GM12878 (cell line): ENCODE measurements at regions not wholly inside any gene's neighbourhood (a gene's known extent, or its start where the extent isn't known, plus 50 kb on each side); places are given as distances from the start of the nearest gene placed in this dataset.

Experiments used
- ATAC-seq: fragments of 200-7000 bp; cut with Tn5 transposase; 3 replicates; pipeline ENCODE4 v1.9.1; 2020; ENCODE audit warnings: mild to moderate bottlenecking, moderate library complexity
- BruUV-seq: library from RNA; stranded (reverse); fragments of 400-500 nt; replicated peaks from 2 replicates; lab custom pipeline; 2021; lab: Mats Ljungman, UMichigan
- CTCF ChIA-PET: fragments of 300-600 bp; sonication (Branson Sonifier 250); formaldehyde crosslinking; extraction: SDS; loops from one replicate; lab custom pipeline; 2021; ENCODE audit warnings: inconsistent platforms; lab: Yijun Ruan, JAX
- POLR2A ChIA-PET: fragments of 350-600 bp; formaldehyde crosslinking; extraction: SDS; loops from one replicate; lab custom pipeline; 2021; ENCODE audit warnings: inconsistent platforms; lab: Charles Lee
- RAD21 ChIA-PET: fragments of 300-600 bp; sonication (Branson Sonifier 250); formaldehyde crosslinking; loops from one replicate; lab custom pipeline; 2023; ENCODE audit warnings: antibody characterized with exemption; ENCODE audit not compliant: unreplicated experiment; lab: Charles Lee
- SMC1A ChIA-PET: fragments of 300-600 bp; sonication (Branson Sonifier 250); formaldehyde crosslinking; loops from one replicate; lab custom pipeline; 2023; ENCODE audit not compliant: unreplicated experiment, uncharacterized antibody; lab: Charles Lee
- DNase-seq: peaks from one replicate; pipeline ENCODE4 v3.0.0-alpha.2; 2011; ENCODE audit warnings: low read depth, low spot score
- FAIRE-seq: peaks from 3 replicates; lab custom pipeline; 2011; peaks lifted over from hg19 to GRCh38; lab: Jason Lieb, UNC
- H2AFZ ChIP-seq: 2 replicates; pipeline ENCODE4 v1.6.0; 2011; ENCODE audit warnings: low read depth, low read length, control low read depth; ENCODE audit not compliant: control insufficient read depth
- H3K27ac ChIP-seq: 2 replicates; pipeline ENCODE4 v1.5.1; 2011; ENCODE audit warnings: control low read depth; ENCODE audit not compliant: control insufficient read depth, insufficient read depth
- H3K27me3 ChIP-seq, 2 experiments: replicated peaks in 1 of 2; 2 replicates each; pipeline versions ENCODE4 v1.6.0 to v1.6.1; 2011; ENCODE audit warnings: low read length in 1 of 2; ENCODE audit not compliant: control insufficient read depth in 2 of 2, insufficient read depth in 2 of 2
- H3K36me3 ChIP-seq, 2 experiments: 2 replicates each; pipeline ENCODE4 v1.5.1; 2011; ENCODE audit warnings: low read length in 1 of 2; ENCODE audit not compliant: control insufficient read depth in 2 of 2, insufficient read depth in 2 of 2
- H3K4me1 ChIP-seq: 2 replicates; pipeline ENCODE4 v1.6.1; 2011; ENCODE audit warnings: mild to moderate bottlenecking, low read length, moderate library complexity, mixed read lengths; ENCODE audit not compliant: control insufficient read depth, insufficient read depth
- H3K4me2 ChIP-seq: 2 replicates; pipeline ENCODE4 v1.6.0; 2011; ENCODE audit warnings: control low read depth; ENCODE audit not compliant: control insufficient read depth, insufficient read depth
- H3K4me3 ChIP-seq: fragments of 200-600 bp; sonication (generic); 2 replicates; pipeline ENCODE4 v1.5.1; 2016
- H3K79me2 ChIP-seq: 2 replicates; pipeline ENCODE4 v1.6.0; 2011; ENCODE audit warnings: low read length; ENCODE audit not compliant: control insufficient read depth, insufficient read depth
- H3K9ac ChIP-seq: 2 replicates; pipeline ENCODE4 v1.8.0; 2011; ENCODE audit warnings: low read length, control low read depth, mixed read lengths; ENCODE audit not compliant: control insufficient read depth, insufficient read depth
- H3K9me3 ChIP-seq: replicated peaks from 3 replicates; pipeline ENCODE4 v1.5.1; 2011; ENCODE audit warnings: mild to moderate bottlenecking, low read length; ENCODE audit not compliant: control insufficient read depth, insufficient read depth
- H4K20me1 ChIP-seq: 2 replicates; pipeline ENCODE4 v1.6.0; 2011; ENCODE audit not compliant: control insufficient read depth, insufficient read depth
- CEBPZ ChIP-seq: fragments of 150-350 bp; IDR thresholded peaks from 2 replicates; pipeline ENCODE4 v1.6.1; 2016; ENCODE audit warnings: low read depth, low read length
- HDAC6 ChIP-seq: fragments of 200-600 bp; sonication (generic); IDR thresholded peaks from one replicate; pipeline ENCODE4 v1.8.0; 2017; ENCODE audit warnings: antibody characterized with exemption; ENCODE audit not compliant: unreplicated experiment
- HDGF ChIP-seq: fragments of 450-650 bp; IDR thresholded peaks from 2 replicates; pipeline ENCODE4 v1.6.1; 2016; ENCODE audit warnings: antibody characterized with exemption
- MYC ChIP-seq: IDR thresholded peaks from 2 replicates; pipeline ENCODE4 v1.6.1; 2011; ENCODE audit warnings: mild to moderate bottlenecking, low read length, moderate library complexity, inconsistent platforms; ENCODE audit not compliant: insufficient read depth, insufficient replicate concordance, insufficient read length, severe bottlenecking
- RAD21 ChIP-seq: IDR thresholded peaks from 2 replicates; pipeline ENCODE4 v1.6.1; 2011; ENCODE audit warnings: mild to moderate bottlenecking, low read depth, low read length, moderate library complexity; ENCODE audit not compliant: insufficient read depth
- RBBP5 ChIP-seq: fragments of 200-600 bp; sonication (generic); conservative IDR thresholded peaks from 2 replicates; pipeline ENCODE4 v1.6.1; 2016
- RFX5 ChIP-seq: IDR thresholded peaks from 2 replicates; pipeline ENCODE4 v1.6.1; 2011; ENCODE audit warnings: low read depth, low read length, improper control_type of control experiment
- RUNX3 ChIP-seq: IDR thresholded peaks from 2 replicates; pipeline ENCODE4 v1.6.1; 2012; ENCODE audit warnings: low read length, inconsistent platforms
- SMAD1 ChIP-seq: fragments of 450-650 bp; IDR thresholded peaks from 2 replicates; pipeline ENCODE4 v1.6.1; 2018; ENCODE audit warnings: mild to moderate bottlenecking, low read depth; ENCODE audit not compliant: partially characterized antibody
- ZNF687 ChIP-seq: fragments of 450-650 bp; IDR thresholded peaks from 2 replicates; pipeline ENCODE4 v1.6.1; 2017; ENCODE audit warnings: mild to moderate bottlenecking, moderate library complexity
- WGBS: methylation state at CpG from one replicate; pipeline ENCODE4 v1.1.6; 2016; ENCODE audit warnings: low lambda C conversion rate; ENCODE audit not compliant: insufficient replicate concordance, insufficient coverage; ENCODE audit errors: missing lambda C conversion rate; 5-methylcytosine and 5-hydroxymethylcytosine counted together
- in situ Hi-C: fragments of 300-500 bp; cut with MboI; formaldehyde crosslinking; loops from 9 replicates; pipeline ENCODE4 v1.14.3; 2018; ENCODE audit warnings: mixed read lengths
- intact Hi-C: fragments of 100-400 bp; cut with micrococcal nuclease; formaldehyde crosslinking; loops from one replicate; pipeline ENCODE4 v1.14.2; 2022; ENCODE audit not compliant: unreplicated experiment

GRCh38 chr13:53878861-53879260 lies 850.2 kb downstream of the OLFM4 start (continued):
- TF ChIP-seq HDAC6 (no peak), RBBP5 (no peak), CEBPZ (no peak), MYC (no peak), SMAD1 (no peak), RFX5 (no peak), RAD21 (no peak)

GRCh38 chr13:53885997-53886396 lies 857.4 kb downstream of the OLFM4 start:
- ChIA-PET RAD21 (no interaction called here), SMC1A (no interaction called here), POLR2A (no interaction called here), CTCF (interaction anchor here (1.6 kb wide), 1 partner anchor 103 kb away, joined by 4 read pairs; no protein-coding TSS in a partner anchor)
- Histone ChIP-seq H4K20me1 (no peaks in the 10 kb centered on the region), H3K9me3 (no peaks in the 10 kb centered on the region), H3K4me1 (no peaks in the 10 kb centered on the region), H3K27me3 (no peaks in the 10 kb centered on the region), H2AFZ (no peak overlapping the region), H3K4me2 (no peak overlapping the region), H3K27ac (no peak overlapping the region), H3K4me3 (no peak overlapping the region), H3K79me2 (no peaks in the 10 kb centered on the region), H3K36me3 (no peaks in the 10 kb centered on the region), H3K9ac (no peak overlapping the region)
- in situ Hi-C loops (no loop called here), intact Hi-C loops (no loop called here)
- BruUV-seq, result no TSS peak
- peak; percentile 67 for TF ChIP-seq RUNX3
- no peak for TF ChIP-seq HDGF
- TF ChIP-seq ZNF687, result no peak
- ATAC-seq (no peak; the same call in 2 of the 3 replicates), FAIRE-seq (no peak), DNase-seq (no peak)
- 0% methylated on average over 1 of the region's 1 CpG for WGBS
